ENCODE measurements at regions not wholly inside any gene's neighbourhood (a gene's known extent, or its start where the extent isn't known, plus 50 kb on each side); places are given as distances from the start of the nearest gene placed in this dataset.

- Histone ChIP-seq H3K36me3 (replicated peaks) (no peaks in the 10 kb centered on the region), H3K27ac (no peak overlapping the region), H3K27me3 (replicated peaks) (no peaks in the 10 kb centered on the region), H3K4me3 (ENCODE audit: low read depth, low read length) (no peak overlapping the region)
- TF ChIP-seq, protein P1, sequence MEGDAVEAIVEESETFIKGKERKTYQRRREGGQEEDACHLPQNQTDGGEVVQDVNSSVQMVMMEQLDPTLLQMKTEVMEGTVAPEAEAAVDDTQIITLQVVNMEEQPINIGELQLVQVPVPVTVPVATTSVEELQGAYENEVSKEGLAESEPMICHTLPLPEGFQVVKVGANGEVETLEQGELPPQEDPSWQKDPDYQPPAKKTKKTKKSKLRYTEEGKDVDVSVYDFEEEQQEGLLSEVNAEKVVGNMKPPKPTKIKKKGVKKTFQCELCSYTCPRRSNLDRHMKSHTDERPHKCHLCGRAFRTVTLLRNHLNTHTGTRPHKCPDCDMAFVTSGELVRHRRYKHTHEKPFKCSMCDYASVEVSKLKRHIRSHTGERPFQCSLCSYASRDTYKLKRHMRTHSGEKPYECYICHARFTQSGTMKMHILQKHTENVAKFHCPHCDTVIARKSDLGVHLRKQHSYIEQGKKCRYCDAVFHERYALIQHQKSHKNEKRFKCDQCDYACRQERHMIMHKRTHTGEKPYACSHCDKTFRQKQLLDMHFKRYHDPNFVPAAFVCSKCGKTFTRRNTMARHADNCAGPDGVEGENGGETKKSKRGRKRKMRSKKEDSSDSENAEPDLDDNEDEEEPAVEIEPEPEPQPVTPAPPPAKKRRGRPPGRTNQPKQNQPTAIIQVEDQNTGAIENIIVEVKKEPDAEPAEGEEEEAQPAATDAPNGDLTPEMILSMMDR (IDR thresholded peaks at IDR 0.05; ENCODE audit: low read depth, low read length, missing control alignments), result no peak
- DNase-seq, result no peak
- in situ Hi-C loops (cut with HindIII; ENCODE audit: low pct_ligation_motif_present, low sequenced_read_pairs), result no loop called here
These were observed 164.6 kb downstream of the SALL1 start for GRCh38 chr16:50986453-50986852.

- Histone ChIP-seq H3K36me3 (replicated peaks) (no peaks in the 10 kb centered on the region), H3K4me3 (ENCODE audit: low read depth, low read length) (no peak overlapping the region), H3K27ac (no peak overlapping the region), H3K27me3 (replicated peaks) (no peaks in the 10 kb centered on the region)
- DNase-seq, result no peak
- TF ChIP-seq, protein P1 (IDR thresholded peaks at IDR 0.05; ENCODE audit: low read depth, low read length, missing control alignments), result no peak
- in situ Hi-C loops (cut with HindIII; ENCODE audit: low pct_ligation_motif_present, low sequenced_read_pairs), result no loop called here
These were observed 165.3 kb downstream of the SALL1 start for GRCh38 chr16:50985733-50986132.

DNA sequence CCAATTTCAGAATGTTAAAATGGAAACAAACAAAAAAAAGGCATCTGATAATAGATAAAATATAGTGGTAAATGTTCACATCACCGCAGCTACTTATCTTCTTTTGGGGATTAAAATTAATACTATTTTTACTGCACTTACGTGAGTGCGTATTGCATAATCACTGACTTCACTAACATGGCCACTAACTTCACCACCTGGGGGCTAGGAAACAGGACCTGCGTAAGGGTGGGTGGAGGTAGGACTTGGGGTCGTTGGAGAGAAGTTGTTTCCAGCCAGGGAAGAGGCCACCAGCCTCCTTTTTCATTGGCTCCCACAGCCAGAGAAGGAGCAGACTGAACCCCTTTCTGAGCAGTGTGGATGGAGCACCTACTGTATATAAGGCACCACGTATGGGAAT is 166.4 kb downstream of the SALL1 start:
- no peaks in the 10 kb centered on the region for H3K27me3 ChIP-seq (replicated peaks)
- TF ChIP-seq, protein P1 (IDR thresholded peaks at IDR 0.05; ENCODE audit: low read depth, low read length, missing control alignments), result no peak
- in situ Hi-C loops (cut with HindIII; ENCODE audit: low pct_ligation_motif_present, low sequenced_read_pairs), result no loop called here
- no peak overlapping the region for H3K4me3 ChIP-seq (ENCODE audit: low read depth, low read length)
- no peak for DNase-seq
- no peaks in the 10 kb centered on the region for H3K36me3 ChIP-seq (replicated peaks)
- H3K27ac ChIP-seq, result no peak overlapping the region

DNA sequence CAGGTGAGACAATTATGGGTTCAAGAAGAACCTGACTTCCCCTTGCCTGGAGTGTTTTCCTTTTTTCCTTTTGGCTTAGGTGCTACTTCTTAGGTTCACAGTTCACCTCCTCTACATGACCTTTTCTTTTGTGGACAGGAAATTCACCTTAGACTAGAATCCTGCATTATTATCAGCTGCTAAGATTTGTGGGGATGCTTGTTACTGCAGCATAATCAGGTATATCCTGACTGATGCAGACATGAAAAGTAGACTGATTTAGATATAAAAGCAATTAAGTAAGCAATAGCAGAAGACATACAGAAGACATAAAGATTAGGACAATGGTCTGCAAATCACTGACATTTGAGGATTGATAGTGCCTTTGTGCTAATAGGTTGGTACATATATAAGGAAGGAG is 168.3 kb downstream of the SALL1 start:
- no peak for DNase-seq
- Histone ChIP-seq H3K36me3 (replicated peaks) (no peaks in the 10 kb centered on the region), H3K4me3 (ENCODE audit: low read depth, low read length) (no peak overlapping the region), H3K27me3 (replicated peaks) (no peaks in the 10 kb centered on the region), H3K27ac (no peak overlapping the region)
- TF ChIP-seq, protein P1 (IDR thresholded peaks at IDR 0.05; ENCODE audit: low read depth, low read length, missing control alignments), result no peak
- in situ Hi-C loops (cut with HindIII; ENCODE audit: low pct_ligation_motif_present, low sequenced_read_pairs), result no loop called here

DNA sequence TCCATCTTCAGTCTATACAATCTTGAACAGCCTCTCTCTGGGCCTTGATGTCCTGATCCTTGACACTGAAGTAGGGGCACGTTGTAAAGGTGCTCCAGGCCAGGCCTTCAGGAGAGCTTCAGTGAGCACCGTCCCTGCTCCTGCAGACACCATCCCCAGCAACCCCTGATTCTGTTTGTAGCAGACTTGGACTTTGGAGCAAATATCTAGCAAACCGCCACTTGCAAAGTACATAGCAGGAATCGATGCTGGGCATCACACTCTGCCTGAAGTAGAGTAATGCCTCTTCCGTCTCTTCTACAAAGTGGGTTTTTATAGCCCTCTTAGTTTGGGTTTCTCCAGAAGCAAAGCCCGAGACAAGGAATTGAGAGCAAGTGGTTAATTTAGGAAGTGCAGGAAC is 169.1 kb downstream of the SALL1 start:
- Histone ChIP-seq H3K27me3 (replicated peaks) (no peaks in the 10 kb centered on the region), H3K36me3 (replicated peaks) (no peaks in the 10 kb centered on the region), H3K4me3 (ENCODE audit: low read depth, low read length) (no peak overlapping the region), H3K27ac (no peak overlapping the region)
- DNase-seq, result no peak
- in situ Hi-C loops (cut with HindIII; ENCODE audit: low pct_ligation_motif_present, low sequenced_read_pairs), result no loop called here
- TF ChIP-seq, protein P1 (IDR thresholded peaks at IDR 0.05; ENCODE audit: low read depth, low read length, missing control alignments), result no peak

DNA sequence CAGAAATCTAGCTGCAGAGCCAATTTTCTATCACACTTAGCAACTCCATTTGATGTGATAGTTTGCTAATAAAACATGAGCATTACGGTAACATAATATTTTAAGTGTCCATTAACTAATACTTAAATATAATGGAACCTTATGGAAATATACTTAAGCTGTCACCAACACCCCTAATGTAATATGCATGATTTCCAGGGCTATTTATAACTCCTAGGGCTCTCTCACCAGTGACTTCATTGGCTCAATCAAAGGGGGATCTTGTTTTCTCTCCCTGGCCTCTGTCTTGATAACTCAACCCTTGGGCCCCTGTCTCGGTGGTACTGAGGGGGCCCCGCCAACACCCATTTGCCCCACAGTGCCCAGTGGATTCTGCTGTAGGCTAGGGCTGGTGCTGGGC is 170.4 kb downstream of the SALL1 start:
- DNase-seq, result no peak
- in situ Hi-C loops (cut with HindIII; ENCODE audit: low pct_ligation_motif_present, low sequenced_read_pairs), result no loop called here
- no peaks in the 10 kb centered on the region for H3K27me3 ChIP-seq (replicated peaks)
- H3K36me3 ChIP-seq (replicated peaks), result no peaks in the 10 kb centered on the region
- no peak overlapping the region for H3K4me3 ChIP-seq (ENCODE audit: low read depth, low read length)
- no peak overlapping the region for H3K27ac ChIP-seq
- TF ChIP-seq, protein P1 (IDR thresholded peaks at IDR 0.05; ENCODE audit: low read depth, low read length, missing control alignments), result no peak

Data from brain microvascular endothelial cell (primary cell).